ENCODE measurements at regions not wholly inside any gene's neighbourhood (a gene's known extent, or its start where the extent isn't known, plus 50 kb on each side); places are given as distances from the start of the nearest gene placed in this dataset.

DNA sequence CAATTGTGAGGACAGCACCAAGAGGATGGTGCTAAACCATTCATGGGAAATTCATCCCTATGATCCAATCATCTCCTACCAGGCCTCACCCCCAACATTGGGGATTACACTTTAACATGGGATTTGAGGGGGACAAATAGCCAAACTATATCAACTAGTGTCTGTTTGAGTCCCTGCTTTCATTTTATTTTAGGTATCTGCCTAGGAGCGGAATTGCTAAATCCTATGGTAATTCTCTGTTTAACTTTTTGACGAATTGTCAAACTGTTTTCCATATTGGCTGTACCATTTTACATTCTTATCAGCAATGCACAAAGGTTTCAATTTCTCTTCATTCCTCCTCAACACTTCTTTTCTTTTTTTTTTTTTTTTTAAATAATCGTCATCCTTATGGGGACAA, 318.4 kb upstream of the NRP1 start:
- TF ChIP-seq, protein P1, sequence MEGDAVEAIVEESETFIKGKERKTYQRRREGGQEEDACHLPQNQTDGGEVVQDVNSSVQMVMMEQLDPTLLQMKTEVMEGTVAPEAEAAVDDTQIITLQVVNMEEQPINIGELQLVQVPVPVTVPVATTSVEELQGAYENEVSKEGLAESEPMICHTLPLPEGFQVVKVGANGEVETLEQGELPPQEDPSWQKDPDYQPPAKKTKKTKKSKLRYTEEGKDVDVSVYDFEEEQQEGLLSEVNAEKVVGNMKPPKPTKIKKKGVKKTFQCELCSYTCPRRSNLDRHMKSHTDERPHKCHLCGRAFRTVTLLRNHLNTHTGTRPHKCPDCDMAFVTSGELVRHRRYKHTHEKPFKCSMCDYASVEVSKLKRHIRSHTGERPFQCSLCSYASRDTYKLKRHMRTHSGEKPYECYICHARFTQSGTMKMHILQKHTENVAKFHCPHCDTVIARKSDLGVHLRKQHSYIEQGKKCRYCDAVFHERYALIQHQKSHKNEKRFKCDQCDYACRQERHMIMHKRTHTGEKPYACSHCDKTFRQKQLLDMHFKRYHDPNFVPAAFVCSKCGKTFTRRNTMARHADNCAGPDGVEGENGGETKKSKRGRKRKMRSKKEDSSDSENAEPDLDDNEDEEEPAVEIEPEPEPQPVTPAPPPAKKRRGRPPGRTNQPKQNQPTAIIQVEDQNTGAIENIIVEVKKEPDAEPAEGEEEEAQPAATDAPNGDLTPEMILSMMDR (IDR thresholded peaks at IDR 0.05) = no peak
- TF ChIP-seq POLR2A (IDR thresholded peaks at IDR 0.05) = no peak

Data from adrenal gland (tissue), 5 donors.